SKM-1 (cell line): ENCODE measurements at regions not wholly inside any gene's neighbourhood (a gene's known extent, or its start where the extent isn't known, plus 50 kb on each side); places are given as distances from the start of the nearest gene placed in this dataset.
"Not testable (repeated sequence)": the region's sequence is repeated elsewhere in the genome, so short reads cannot be mapped to it uniquely, and the experiment has no call there.

Experiments used
- DNase-seq: peaks from one replicate; lab custom pipeline; 2025; ENCODE audit not compliant: unreplicated experiment; lab: John Stamatoyannopoulos, UW

DNA sequence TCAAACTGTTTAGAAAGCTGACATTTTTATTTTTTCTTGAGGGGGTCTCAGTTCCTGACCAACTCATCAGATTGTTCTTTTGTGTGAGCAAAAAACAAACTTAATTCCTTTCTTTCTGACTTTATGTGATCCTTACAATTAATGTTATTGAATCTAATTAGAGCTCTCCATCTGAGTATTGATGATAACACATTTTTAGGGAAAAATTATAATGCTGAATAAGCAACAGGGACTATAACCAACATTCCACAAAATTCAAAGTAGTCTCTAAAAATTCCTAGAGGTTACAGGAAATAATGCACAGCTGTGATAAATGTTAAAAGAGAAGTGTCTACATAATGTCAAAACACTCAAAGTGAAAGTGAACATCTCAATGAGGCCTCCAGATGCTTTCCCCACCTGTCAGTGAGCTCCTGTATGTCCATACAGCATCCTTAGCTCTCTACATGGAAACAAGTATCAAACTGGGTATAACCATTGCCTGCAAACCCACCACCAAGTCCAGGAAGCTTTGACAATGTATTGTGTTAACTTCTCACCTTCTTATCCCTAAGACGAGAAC, 786.0 kb upstream of the SLC39A10 start:
- no peak for DNase-seq

DNA sequence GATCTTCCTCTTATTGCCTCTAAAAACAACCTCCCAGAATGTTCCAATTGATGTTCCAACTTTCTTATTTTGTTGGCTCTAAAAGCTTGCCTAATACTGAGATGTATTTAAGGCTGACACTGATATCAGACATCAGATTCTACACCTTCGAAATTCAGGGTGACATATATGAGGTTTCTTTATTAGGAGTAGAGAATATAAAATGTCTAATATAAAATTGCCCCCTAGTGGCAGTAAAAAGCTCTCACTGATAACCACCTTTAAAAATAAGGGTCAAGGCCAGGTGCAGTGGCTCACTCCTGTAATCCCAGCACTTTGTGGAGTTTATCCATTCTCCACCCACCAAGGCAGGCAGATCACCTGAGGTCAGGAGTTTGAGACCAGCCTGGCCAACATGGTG, 789.7 kb upstream of the SLC39A10 start:
- DNase-seq, result no peak

DNA sequence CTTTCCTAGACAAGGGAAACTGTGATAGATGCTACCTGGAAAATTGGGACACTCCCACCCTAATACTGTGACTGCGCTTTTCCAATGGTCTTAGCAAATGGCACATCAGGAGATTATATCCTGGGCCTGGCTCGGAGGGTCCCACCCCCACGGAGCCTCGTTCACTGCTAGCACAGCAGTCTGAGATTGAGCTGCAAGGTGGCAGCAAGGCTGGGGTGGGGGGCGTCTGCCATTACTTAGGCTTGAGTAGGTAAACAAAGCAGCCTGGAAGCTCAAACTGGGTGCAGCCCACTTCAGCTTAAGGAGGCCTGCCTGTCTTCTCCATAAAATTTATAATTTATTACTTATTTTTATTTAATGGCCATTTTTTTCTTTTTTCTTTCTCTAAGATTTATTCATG, 802.1 kb upstream of the SLC39A10 start:
- DNase-seq, result no peak

DNA sequence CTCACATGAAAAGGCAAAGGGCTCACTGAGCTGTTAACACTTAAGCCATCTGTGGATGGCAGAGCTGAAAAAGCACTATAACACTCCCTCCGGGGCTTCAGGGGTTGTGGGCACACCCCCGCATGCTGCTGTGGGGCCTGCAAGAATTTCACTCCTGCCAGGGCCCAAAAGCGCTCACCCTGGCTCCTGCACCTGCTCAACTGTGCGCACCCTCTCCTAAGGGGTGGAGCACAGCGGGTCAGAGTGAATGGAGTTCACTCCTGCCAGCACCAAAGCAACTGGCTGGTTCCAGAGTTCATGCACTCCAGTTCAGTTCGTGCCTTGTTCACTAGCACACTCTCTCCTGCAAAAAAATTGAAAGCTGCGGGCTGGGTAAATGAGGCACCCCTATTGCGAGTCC, 814.2 kb upstream of the SLC39A10 start:
- no peak for DNase-seq

DNA sequence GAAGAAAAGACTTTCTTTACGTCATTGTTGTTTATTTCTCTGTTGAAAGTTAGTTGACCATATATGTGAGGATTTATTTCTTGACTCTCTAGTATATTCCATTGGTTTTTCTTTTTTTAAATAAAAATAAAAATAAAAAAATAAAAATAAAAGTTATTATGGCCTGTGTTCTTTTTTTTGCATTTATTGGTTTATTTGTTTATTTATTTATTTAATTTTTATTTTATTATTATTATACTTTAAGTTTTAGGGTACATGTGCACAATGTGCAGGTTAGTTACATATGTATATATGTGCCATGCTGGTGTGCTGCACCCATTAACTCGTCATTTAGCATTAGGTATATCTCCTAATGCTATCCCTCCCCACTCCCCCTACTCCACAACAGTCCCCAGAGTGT, 822.7 kb upstream of the SLC39A10 start:
- not testable (repeated sequence) for DNase-seq

DNA sequence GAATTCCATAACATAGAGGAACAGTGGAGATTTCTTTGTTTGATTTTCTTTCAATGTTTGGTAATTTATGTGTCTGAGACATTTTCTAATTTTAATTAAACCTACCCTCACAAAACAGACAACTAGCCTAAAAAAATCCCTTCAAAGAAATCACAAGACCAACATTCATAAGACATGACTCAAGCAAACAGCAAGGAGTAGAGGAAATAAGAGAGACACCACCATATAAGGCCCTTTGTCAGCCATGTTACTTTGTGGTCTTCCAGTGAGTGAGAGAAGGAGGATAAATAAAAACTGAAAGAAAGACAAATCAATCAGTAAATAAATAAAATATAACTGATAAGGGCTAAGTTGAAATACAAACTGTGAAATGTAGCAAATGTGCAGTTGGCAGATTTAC, 830.8 kb upstream of the SLC39A10 start:
- DNase-seq, result no peak

DNA sequence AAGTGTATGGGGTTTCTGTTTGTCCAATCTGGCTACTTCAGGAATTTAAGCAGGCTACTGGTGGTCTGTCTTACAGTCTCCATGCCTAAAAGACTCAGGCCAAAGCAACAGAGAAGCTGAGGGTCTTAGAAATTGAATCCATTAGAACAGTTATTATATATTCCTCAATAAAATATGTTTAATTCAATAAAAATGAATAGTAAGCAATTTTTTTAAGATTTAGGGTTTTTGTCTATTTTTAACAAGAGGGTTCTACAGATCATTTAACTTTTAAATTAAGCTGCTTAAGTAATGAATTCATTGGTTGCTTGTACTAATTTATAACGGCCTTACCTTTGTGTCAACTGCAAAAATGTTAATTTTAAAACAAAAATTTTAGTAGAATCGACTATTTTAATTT, 832.6 kb upstream of the SLC39A10 start:
- DNase-seq, result no peak

DNA sequence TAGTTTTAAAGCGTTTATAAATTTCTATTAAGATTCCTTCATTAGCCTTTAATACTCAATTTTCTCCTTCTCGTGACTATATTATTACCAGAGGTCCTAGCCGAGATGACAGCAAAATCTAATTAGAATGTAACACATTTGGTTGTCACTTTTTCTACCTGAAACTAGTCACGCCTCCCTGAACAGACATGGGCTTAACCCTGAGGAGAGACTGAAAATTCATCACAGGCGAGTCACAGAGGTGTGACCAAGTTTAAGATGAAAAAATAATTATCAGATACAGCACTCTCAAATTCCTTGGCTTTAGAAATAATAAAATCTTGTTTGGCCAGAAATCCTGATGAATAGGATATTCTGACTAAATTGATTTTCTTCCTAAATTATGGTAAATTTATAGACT, 834.4 kb upstream of the SLC39A10 start:
- no peak for DNase-seq

DNA sequence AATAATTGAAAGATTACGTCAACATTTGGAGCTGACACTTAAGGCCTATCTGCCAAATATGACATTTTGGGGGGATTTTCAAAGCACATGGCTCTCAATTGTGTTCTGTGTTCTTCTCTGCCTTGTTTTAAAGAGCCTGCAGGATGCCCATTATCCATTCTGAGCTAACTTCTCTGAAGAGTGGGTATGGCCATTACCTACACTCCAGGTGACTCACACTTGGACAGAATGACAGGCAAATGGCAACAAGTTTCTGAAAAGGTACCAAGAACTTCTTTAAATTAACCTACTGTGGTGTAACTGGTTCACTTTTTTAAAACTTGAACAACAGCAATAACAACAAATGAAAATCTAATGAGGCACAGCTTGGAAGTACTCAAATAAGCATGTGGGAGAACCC, 834.9 kb upstream of the SLC39A10 start:
- no peak for DNase-seq

DNA sequence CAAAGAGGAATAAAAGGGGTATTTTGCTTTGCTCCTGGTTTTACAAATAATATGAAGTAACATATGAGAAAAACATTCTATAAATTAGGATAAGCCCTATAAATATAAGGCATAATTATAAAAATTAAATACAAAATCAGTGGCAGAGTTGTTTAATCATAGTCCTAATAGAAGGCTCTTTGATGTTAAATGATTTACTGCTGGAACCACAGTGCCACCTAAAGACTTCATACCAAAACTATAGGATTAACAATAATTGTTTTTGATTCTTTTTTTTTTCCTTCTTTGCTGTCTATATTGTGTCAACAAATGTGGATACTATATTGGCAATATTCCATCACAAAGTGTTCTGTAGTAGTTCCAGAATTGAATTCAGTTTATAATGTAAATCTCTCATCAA, 837.7 kb upstream of the SLC39A10 start:
- DNase-seq, result no peak

DNA sequence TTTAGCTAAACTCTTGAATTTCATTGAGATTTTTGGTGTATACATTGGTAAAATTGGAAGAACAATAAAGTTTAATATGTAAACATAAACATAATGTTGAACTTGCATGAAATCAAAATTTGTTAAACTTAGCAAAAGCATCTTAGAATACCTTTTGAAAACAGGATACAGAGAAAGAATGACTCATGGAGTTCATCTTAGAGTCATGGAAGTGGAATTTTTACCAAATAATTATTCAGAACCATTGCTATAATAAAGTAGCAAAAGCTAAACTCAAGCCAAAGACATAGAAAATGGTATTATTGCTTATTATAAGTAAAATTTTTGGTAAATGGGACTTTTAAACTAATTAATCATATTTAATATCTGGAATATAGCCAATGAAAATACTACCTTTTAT, 841.6 kb upstream of the SLC39A10 start:
- no peak for DNase-seq

DNA sequence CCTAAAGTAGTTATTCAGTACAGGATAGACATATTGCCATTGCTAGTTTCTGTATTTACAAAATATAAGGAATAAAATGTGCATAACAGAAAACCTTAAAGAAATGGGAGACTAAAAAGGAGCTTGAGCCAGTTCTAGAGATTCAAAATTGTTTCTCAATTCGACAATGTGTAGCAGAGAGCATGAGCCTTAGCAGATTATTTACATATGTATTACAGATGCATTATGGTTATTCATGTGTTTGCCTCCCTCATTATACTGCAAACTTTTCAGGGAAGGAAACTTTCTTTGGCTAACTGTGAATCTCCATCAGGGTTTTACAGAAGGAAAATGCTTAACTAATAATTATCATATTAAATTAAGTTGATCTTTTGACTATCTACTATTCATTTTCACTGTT, 854.4 kb upstream of the SLC39A10 start:
- DNase-seq, result no peak

DNA sequence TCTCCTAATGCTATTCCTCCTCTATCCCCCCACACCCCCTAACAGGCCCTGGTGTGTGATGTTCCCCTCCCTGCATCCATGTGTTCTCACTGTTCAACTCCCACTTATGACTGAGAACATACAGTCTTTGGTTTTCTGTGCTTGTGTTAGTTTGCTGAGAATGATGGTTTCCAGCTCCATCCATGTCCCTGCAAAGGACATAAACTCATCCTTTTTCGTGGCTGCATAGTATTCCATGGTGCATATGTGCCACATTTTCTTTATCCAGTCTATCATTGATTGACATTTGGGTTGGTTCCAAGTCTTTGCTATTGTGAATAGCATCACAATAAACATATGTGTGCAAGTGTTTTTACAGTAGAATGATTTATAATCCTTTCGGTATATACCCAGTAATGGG, 870.0 kb upstream of the SLC39A10 start:
- DNase-seq, result not testable (repeated sequence)

DNA sequence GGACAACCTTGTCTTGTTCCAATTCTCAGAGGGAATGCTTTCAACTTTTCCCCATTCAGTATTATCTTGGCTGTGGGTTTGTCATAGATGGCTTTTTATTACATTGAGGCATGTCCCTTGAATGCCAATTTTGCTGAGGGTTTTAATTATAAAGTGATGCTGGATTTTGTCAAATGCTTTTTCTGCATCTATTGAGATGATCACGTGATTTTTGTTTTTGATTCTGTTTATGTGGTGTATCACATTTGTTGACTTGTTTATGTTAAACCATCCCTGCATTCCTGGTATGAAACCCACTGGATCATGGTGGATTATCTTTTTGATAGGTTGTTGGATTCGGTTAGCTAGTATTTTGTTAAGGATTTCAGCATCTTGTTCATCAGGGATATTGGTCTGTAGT, 885.6 kb upstream of the SLC39A10 start:
- DNase-seq, result not testable (repeated sequence)

DNA sequence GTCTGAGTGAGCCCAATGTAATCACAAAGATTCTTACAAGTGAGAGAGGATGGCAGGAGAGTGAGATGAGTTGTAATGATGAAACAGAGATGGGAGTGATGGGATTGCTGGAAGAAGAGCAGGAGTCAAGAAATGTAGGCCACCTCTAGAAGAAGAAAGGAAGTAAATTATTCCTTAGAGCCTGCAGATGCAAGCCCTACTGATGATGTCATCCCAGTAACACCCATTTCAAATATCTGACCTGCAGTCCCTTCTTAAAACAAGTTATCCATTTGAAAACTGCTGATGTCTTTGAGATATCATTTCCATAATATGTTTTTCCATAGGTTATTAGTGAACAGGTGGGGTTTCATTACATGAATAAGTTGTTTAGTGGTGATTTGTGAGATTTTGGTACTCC, 888.0 kb upstream of the SLC39A10 start:
- DNase-seq, result no peak

DNA sequence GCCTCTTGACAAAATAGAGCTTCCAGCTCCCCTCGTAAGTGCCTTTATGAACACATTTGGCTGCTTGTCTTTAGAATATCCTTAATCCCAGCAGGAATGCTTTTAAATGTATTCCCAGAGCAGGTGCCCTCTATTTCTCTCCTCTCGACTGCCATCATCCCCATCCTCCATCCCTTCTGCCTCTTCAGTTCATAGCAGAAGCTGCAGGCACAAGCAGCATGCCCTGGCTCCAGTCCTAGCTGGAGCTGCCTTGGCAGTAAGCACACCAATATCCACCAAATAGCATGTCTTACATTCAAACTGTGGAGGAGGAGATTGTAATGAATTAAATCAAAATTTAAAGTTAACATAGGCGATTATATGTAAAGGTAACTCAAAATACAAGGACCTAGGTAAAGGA, 891.3 kb upstream of the SLC39A10 start:
- DNase-seq, result no peak

DNA sequence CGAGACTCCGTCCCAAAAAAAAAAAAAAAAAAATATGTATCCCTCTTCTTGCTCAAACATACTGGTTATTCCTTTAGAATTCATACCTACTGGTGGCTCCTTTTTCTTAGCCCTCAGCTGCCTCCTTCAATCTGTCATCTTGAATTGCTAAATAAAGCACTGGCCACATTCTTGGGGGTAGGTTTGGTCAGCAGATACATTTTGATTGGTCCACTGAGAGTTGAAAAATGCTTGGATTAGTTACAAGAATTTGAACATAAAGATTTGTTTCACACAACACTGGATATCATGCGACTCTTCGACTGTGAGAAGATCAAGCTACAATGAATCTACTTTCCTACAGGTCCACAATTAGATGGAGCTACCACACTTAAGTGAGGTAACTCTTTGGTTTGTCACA, 906.1 kb upstream of the SLC39A10 start:
- no peak for DNase-seq

DNA sequence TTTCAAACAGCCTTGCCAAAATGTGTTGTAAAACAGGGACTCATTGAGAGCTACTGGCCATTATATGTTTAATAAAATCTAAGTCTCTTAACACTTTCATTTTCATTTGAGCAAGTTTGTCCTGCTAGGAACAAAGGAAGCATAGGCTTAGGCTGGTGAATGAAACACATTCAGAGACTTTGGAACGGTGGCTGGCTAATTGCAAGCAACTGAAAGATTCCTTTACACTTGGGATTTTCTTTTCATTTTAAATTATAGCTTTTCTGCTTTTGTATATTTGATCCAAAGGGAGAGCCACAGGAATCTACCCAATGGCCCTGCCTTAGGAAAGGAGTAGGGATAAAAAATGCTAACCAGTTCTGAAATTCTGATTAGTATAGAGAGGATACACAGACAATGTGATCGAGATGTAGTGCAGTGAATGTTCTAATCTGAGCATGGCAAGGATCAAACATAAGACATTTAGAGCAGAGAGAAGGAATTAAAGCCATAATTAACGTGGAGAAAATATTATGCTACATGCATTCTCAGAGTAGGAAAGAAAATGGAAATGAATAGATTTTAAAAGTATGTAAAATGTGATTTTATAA, 911.4 kb upstream of the SLC39A10 start:
- DNase-seq, result no peak

DNA sequence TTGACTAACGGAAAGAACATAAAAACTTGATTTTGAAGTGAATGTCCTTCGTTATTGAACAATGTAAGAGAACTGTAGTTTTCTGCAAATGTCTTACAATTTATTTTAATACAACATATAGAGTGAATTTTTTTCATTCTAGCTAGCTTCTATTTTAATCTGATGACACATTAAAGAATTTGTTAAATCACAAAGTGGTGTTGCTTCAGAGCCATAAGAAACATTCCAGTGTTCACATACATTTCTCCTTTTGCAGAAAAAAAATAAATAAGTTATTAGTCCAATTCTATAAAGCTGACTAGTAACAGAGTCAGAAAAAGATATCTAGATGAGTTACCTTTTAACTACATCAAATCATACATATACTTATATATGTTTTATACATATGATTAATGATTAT, 914.3 kb upstream of the SLC39A10 start:
- DNase-seq, result no peak

DNA sequence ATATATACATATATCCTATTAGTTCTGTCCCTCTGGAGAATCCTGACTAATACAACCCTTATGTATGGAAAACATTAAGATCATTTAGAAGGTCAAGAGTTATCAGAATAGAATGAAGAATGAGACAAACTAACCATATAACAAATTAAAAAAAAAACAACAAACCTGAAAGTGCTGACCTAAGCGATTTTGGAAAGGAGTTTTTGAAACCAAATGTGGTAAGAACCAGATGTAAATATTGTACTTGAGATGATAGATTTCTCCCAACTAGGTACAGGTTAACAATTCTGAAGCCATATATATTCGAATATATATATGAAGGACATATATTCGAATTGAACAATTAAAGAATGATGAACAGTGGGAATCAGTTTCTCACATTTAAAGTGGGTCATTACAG, 917.8 kb upstream of the SLC39A10 start:
- DNase-seq, result no peak

DNA sequence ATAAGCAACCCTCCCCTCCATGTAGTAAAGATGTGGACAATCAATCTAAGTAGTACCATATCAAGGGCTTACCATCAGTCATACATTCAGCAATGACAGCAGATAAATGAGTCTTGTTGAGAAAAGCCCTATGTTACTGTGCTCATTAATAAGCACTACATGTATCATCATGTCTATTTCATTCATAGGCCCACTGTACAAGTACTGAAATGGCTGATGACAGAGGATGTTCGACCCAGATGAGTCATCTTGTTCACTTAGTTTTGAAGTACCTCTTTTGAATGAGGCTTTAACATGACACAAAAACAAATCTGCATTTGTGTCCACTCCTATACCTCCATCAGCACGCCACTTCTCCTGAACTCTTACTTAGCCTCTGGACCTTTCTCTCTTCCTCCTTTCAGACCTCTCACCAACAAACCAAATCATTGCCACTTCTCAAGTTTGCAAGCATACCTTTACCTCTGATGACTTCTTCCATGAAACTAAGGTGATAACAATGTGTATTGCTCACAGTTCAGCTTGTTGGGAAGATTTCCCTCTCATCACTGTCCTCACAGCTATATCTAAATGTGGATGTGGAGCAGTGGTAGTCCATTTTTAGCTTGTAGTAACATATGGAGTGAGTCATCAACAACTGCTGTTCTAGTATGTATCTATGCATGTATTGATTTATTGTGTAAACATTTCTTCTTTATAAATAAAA, 921.0 kb upstream of the SLC39A10 start:
- no peak for DNase-seq

DNA sequence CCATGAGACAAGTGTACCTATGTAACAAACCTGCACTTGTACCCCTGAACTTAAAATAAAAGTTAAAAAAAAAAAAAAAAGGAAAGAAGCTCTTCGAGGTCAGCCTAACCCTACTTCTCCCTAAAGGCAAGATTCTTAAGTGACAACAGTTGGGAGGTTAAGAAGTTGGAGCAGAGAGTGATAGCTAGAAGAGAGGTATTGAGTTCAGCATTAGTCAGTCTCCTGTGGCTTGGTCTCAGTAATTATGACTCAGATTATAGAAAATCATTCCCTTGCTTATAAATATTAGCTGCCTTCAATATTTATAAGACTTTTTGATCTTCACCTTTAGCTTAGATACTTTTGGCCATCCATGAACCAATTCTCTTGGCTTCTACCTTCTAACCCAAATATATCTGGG, 926.8 kb upstream of the SLC39A10 start:
- DNase-seq, result no peak

DNA sequence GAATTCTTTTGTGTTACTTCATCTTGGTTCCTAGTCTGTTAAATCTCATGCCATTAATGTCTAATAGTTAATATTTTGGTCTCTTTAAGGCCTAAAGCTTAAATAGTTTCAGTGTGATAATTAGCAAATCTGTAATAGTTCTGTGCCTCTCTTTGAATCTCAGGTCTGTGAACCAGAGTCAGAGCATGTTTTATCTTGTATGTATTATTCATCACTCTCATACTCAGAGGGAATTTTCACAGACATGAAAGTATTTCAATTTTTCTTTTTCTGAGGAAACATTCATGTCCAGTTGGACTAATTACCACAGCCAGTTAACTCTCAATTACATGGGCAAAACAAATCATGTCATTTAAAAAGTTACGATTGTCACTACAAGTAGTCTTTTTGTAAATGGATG, 931.9 kb upstream of the SLC39A10 start:
- no peak for DNase-seq
